ENCODE measurements at regions not wholly inside any gene's neighbourhood (a gene's known extent, or its start where the extent isn't known, plus 50 kb on each side); places are given as distances from the start of the nearest gene placed in this dataset.
"Not testable (repeated sequence)": the region's sequence is repeated elsewhere in the genome, so short reads cannot be mapped to it uniquely, and the experiment has no call there.

DNA sequence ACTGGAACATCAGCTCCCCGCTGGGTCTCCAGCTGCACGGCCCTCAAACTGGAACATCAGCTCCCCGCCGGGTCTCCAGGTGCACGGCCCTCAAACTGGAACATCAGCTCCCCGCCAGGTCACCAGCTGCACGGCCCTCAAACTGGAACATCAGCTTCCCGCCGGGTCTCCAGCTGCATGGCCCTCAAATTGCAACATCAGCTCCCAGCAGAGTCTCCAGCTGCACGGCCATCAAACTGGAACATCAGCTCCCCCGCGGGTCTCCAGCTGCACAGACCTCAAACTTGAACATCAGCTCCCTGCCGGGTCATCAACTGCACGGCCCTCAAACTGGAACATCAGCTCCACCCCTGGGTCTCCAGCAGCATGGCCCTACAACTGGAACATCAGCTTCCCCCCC is 95.8 kb upstream of the LPCAT1 start:
- TF ChIP-seq, protein P1, sequence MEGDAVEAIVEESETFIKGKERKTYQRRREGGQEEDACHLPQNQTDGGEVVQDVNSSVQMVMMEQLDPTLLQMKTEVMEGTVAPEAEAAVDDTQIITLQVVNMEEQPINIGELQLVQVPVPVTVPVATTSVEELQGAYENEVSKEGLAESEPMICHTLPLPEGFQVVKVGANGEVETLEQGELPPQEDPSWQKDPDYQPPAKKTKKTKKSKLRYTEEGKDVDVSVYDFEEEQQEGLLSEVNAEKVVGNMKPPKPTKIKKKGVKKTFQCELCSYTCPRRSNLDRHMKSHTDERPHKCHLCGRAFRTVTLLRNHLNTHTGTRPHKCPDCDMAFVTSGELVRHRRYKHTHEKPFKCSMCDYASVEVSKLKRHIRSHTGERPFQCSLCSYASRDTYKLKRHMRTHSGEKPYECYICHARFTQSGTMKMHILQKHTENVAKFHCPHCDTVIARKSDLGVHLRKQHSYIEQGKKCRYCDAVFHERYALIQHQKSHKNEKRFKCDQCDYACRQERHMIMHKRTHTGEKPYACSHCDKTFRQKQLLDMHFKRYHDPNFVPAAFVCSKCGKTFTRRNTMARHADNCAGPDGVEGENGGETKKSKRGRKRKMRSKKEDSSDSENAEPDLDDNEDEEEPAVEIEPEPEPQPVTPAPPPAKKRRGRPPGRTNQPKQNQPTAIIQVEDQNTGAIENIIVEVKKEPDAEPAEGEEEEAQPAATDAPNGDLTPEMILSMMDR (conservative IDR thresholded peaks at IDR 0.05 in 1 of 2, IDR thresholded peaks at IDR 0.05 in 1 of 2; ENCODE audit: low read depth in 1 of 2, low read length in 2 of 2): not testable (repeated sequence)
- TF ChIP-seq EZH2 (IDR thresholded peaks at IDR 0.05; ENCODE audit: low read length, missing control alignments): not testable (repeated sequence)

Data from fibroblast of lung (primary cell).